ENCODE measurements at regions not wholly inside any gene's neighbourhood (a gene's known extent, or its start where the extent isn't known, plus 50 kb on each side); places are given as distances from the start of the nearest gene placed in this dataset.
A peak's percentile ranks its signal among the peaks of the same experiment; 100 is the strongest.

- intact Hi-C loops (cut with micrococcal nuclease) = loop anchor here (5.0 kb wide), 1 partner anchor 52 kb away; no protein-coding TSS in a partner anchor
- CTCF ChIA-PET = no interaction called here
- Histone ChIP-seq H3K9ac (ENCODE audit: low read length) (peak overlapping the region; percentile 45), H3K9me3 (ENCODE audit: control insufficient read depth in 1 of 2, insufficient read depth in 1 of 2, low read depth in 1 of 2, low read length in 2 of 2) (no peaks in the 10 kb centered on the region), H3K36me3 (ENCODE audit: control insufficient read depth in 1 of 2, insufficient read depth in 2 of 2, low read length in 2 of 2) (no peaks in the 10 kb centered on the region), H3K4me1 (ENCODE audit: control insufficient read depth in 1 of 2, insufficient read depth in 2 of 2, low read length in 2 of 2) (peaks cover 20 to 26% of the 10 kb centered on the region in 2 experiments), H4K20me1 (ENCODE audit: insufficient read depth) (no peaks in the 10 kb centered on the region), H3K27me3 (ENCODE audit: insufficient read depth, low read length) (no peaks in the 10 kb centered on the region), H3K4me3 (replicated peaks in 1 of 2; ENCODE audit: low read depth in 1 of 2, low read length in 2 of 2) (peak overlapping the region; percentile 35 to 52), H3K79me2 (ENCODE audit: insufficient read depth, low read length) (no peaks in the 10 kb centered on the region), H3K9me2 (ENCODE audit: insufficient read depth) (no peaks in the 10 kb centered on the region), H3K27ac (ENCODE audit: low read depth, low read length) (peak overlapping the region; percentile 63), H3K4me2 (ENCODE audit: low read length) (peak overlapping the region; percentile 87), H2AFZ (ENCODE audit: low read depth, low read length, poor library complexity, severe bottlenecking) (peak overlapping the region; percentile 90)
- RAD21 ChIA-PET (ENCODE audit: low non-redundant PET in 1 of 2, low total read pairs in 2 of 2, uncharacterized antibody in 2 of 2, unreplicated experiment in 2 of 2) = interaction anchor here in 1 of 2 experiments (0.6 kb wide), 1 partner anchor 14 kb away, joined by 3 read pairs; no protein-coding TSS in a partner anchor
- ATAC-seq = peak; percentile 71
- POLR2A ChIA-PET = no interaction called here
- DNase-seq (ENCODE audit: low read depth, low spot score) = peak; percentile 46
- TF ChIP-seq RAD21 (IDR thresholded peaks at IDR 0.05; ENCODE audit: low read depth) (peak; percentile 61), SP1 (IDR thresholded peaks at IDR 0.05; ENCODE audit: low read depth) (peak; percentile 49), YY1 (IDR thresholded peaks at IDR 0.05; ENCODE audit: extremely low read depth, insufficient replicate concordance, low read depth, low read length) (no peak), EZH2phosphoT487 (IDR thresholded peaks at IDR 0.05; ENCODE audit: borderline replicate concordance) (no peak), SIN3A (IDR thresholded peaks at IDR 0.05; ENCODE audit: low read depth) (no peak; the same call in 1 of the 2 replicates), ATF3 (IDR thresholded peaks at IDR 0.05) (no peak), ZBTB33 (IDR thresholded peaks at IDR 0.05; ENCODE audit: extremely low read depth, insufficient replicate concordance, low read length) (no peak), REST (IDR thresholded peaks at IDR 0.05; ENCODE audit: low read depth) (no peak), EZH2 (IDR thresholded peaks at IDR 0.05) (no peak), MAX (IDR thresholded peaks at IDR 0.05) (peak; percentile 77; the same call in 1 of the 2 replicates), TCF7L2 (IDR thresholded peaks at IDR 0.05; ENCODE audit: borderline replicate concordance, extremely low read depth, insufficient read depth, insufficient read length) (peak; percentile 54), FOSL1 (IDR thresholded peaks at IDR 0.05; ENCODE audit: low read depth) (no peak)
- BruUV-seq (replicated peaks) = no TSS peak
Observed at GRCh38 chr16:14364386-14365199, 265.5 kb downstream of the PARN start.
